Activated T-cell treated with anti-CD3 and anti-CD28 coated beads for 4 hours (primary cell): ENCODE measurements at regions not wholly inside any gene's neighbourhood (a gene's known extent, or its start where the extent isn't known, plus 50 kb on each side); places are given as distances from the start of the nearest gene placed in this dataset.
A peak's percentile ranks its signal among the peaks of the same experiment; 100 is the strongest.

ENCODE experiments used
- DNase-seq: peaks from one replicate; pipeline ENCODE4 v3.0.0-alpha.2; 2020

GRCh38 chr14:50040895-50041465, 75.4 kb downstream of the VCPKMT start:
- DNase-seq, result no peak

GRCh38 chr14:50041980-50042379, 74.4 kb downstream of the VCPKMT start:
- DNase-seq, result no peak

GRCh38 chr14:50044042-50044651, 72.2 kb downstream of the VCPKMT start:
- no peak for DNase-seq

- peak; percentile 33 for DNase-seq
Measured at GRCh38 chr14:50045039-50045711, 71.2 kb downstream of the VCPKMT start.

- DNase-seq, result no peak
Measured at GRCh38 chr14:50045837-50046236, 70.5 kb downstream of the VCPKMT start.

GRCh38 chr14:50047274-50047676, 69.1 kb downstream of the VCPKMT start:
- DNase-seq, result no peak

GRCh38 chr14:50049093-50049492, 67.3 kb downstream of the VCPKMT start:
- no peak for DNase-seq

GRCh38 chr14:50049703-50050570, 66.4 kb downstream of the VCPKMT start:
- no peak for DNase-seq

GRCh38 chr14:50051106-50051505, 65.3 kb downstream of the VCPKMT start:
- no peak for DNase-seq

- DNase-seq, result no peak
Measured at GRCh38 chr14:50051706-50052105, 64.7 kb downstream of the VCPKMT start.

- DNase-seq, result no peak
Measured at GRCh38 chr14:50052517-50052916, 63.9 kb downstream of the VCPKMT start.

- DNase-seq, result no peak
Measured at GRCh38 chr14:50053935-50054334, 62.4 kb downstream of the VCPKMT start.

GRCh38 chr14:50055461-50056228, 60.7 kb downstream of the VCPKMT start:
- DNase-seq, result no peak

- no peak for DNase-seq
Measured at GRCh38 chr14:50056435-50056834, 59.9 kb downstream of the VCPKMT start.

GRCh38 chr14:50057331-50057730, 59.0 kb downstream of the VCPKMT start:
- DNase-seq, result no peak

GRCh38 chr14:50058113-50058512, 58.3 kb downstream of the VCPKMT start:
- no peak for DNase-seq
